ENCODE measurements at regions not wholly inside any gene's neighbourhood (a gene's known extent, or its start where the extent isn't known, plus 50 kb on each side); places are given as distances from the start of the nearest gene placed in this dataset.

DNA sequence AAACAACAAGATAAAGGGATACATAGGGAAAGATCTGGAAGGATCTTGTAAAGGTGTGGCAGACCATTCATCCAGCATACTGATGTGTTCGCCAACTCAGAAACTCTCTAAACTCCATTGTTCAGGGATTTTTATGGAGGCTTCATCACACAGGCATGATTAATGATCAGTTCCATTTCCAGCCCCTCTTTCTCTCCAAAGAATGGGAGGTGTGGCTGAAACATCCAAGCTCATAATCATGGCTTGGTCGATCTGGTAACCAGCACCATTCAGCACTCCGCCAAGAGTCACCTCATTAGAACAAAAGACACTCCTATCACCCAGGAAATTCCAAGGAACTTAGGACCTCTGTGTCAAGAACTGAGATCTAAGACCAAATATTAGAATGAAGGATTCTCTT lies 180.6 kb upstream of the RNPC3 start:
- Histone ChIP-seq H3K4me3 (no peak overlapping the region), H3F3A (ENCODE audit: low read depth) (no peaks in the 10 kb centered on the region), H3K79me2 (ENCODE audit: low read depth) (no peaks in the 10 kb centered on the region), H3K36me3 (no peaks in the 10 kb centered on the region), H2AFZ (replicated peaks) (no peak overlapping the region), H3K4me2 (no peak overlapping the region), H3K9me3 (ENCODE audit: low read depth) (no peaks in the 10 kb centered on the region), H3K9ac (no peak overlapping the region), H4K20me1 (ENCODE audit: low read depth) (no peaks in the 10 kb centered on the region), H3K27me3 (no peaks in the 10 kb centered on the region), H3K4me1 (no peaks in the 10 kb centered on the region), H3K27ac (no peak overlapping the region)
- Mint-ChIP-seq H3K27ac (no peak overlapping the region), H3K4me3 (no peak overlapping the region), H3K4me1 (no peaks in the 10 kb centered on the region), H3K36me3 (no peaks in the 10 kb centered on the region), H3K9me3 (no peaks in the 10 kb centered on the region), H3K27me3 (ENCODE audit: insufficient read depth, low read depth) (no peaks in the 10 kb centered on the region)
- DNase-seq (ENCODE audit: low spot score) = no peak
- TF ChIP-seq EZH2phosphoT487 (IDR thresholded peaks at IDR 0.05) (no peak), EZH2 (IDR thresholded peaks at IDR 0.05) (no peak)
- TF ChIP-seq, protein P1, sequence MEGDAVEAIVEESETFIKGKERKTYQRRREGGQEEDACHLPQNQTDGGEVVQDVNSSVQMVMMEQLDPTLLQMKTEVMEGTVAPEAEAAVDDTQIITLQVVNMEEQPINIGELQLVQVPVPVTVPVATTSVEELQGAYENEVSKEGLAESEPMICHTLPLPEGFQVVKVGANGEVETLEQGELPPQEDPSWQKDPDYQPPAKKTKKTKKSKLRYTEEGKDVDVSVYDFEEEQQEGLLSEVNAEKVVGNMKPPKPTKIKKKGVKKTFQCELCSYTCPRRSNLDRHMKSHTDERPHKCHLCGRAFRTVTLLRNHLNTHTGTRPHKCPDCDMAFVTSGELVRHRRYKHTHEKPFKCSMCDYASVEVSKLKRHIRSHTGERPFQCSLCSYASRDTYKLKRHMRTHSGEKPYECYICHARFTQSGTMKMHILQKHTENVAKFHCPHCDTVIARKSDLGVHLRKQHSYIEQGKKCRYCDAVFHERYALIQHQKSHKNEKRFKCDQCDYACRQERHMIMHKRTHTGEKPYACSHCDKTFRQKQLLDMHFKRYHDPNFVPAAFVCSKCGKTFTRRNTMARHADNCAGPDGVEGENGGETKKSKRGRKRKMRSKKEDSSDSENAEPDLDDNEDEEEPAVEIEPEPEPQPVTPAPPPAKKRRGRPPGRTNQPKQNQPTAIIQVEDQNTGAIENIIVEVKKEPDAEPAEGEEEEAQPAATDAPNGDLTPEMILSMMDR (IDR thresholded peaks at IDR 0.05) = no peak

DNA sequence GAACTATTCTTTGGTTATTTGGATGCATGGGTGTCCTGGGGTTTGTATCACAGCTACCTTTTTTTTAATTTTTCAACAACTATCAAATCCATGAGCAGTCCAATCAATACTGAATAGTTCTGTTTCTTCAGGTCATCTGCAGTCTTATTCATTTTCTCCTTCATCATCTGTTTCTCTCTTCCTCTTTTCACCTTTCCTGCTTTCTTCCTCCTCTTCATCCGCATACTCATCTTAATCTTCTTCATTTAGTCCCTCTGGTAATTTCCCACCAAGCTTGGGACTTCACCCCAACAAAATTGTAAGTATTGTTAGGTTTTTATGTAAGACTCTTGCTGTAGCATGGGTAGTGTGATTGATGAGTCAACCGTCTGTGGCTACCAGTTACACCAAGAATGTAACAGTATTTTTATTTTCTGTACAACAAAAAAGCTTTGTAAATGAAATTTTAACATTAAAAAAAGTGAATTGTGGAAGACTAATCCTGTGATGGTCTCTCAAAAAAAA lies 184.1 kb upstream of the RNPC3 start:
- Mint-ChIP-seq H3K9me3 (no peaks in the 10 kb centered on the region), H3K36me3 (no peaks in the 10 kb centered on the region), H3K4me3 (no peak overlapping the region), H3K27me3 (ENCODE audit: insufficient read depth, low read depth) (no peaks in the 10 kb centered on the region), H3K4me1 (no peaks in the 10 kb centered on the region), H3K27ac (no peak overlapping the region)
- no peaks in the 10 kb centered on the region for H3K4me1 ChIP-seq
- TF ChIP-seq EZH2 (IDR thresholded peaks at IDR 0.05) = no peak
- no peak for TF ChIP-seq EZH2phosphoT487 (IDR thresholded peaks at IDR 0.05)
- TF ChIP-seq, protein P1 (IDR thresholded peaks at IDR 0.05) = no peak
- no peak overlapping the region for H3K4me2 ChIP-seq
- no peaks in the 10 kb centered on the region for H3F3A ChIP-seq (ENCODE audit: low read depth)
- H2AFZ ChIP-seq (replicated peaks) = no peak overlapping the region
- no peak overlapping the region for H3K9ac ChIP-seq
- H3K36me3 ChIP-seq = no peaks in the 10 kb centered on the region
- H3K79me2 ChIP-seq (ENCODE audit: low read depth) = no peaks in the 10 kb centered on the region
- H3K9me3 ChIP-seq (ENCODE audit: low read depth) = no peaks in the 10 kb centered on the region
- no peak for DNase-seq (ENCODE audit: low spot score)
- H3K27ac ChIP-seq = no peak overlapping the region
- no peaks in the 10 kb centered on the region for H4K20me1 ChIP-seq (ENCODE audit: low read depth)
- no peaks in the 10 kb centered on the region for H3K27me3 ChIP-seq
- no peak overlapping the region for H3K4me3 ChIP-seq

DNA sequence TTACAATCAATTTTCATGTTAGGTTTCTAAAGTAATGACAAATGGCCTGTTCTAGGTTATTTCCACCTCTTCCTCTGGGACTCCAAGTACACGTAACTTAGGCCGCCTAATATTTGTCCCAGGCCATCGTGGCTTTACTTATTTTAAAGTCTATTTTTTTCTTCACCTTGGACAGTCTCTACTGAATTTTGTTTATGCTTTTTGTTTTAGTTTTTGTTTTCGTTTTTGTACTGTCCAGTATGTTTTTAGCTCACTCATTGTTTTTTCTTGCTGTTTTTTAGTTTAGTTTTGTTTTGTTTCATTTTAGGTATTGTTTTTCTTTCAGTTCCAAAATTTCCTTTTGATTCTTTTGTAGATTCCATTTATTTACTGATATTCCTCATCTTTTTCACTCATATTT lies 187.7 kb upstream of the RNPC3 start:
- no peak overlapping the region for H3K4me2 ChIP-seq
- H3K36me3 ChIP-seq = no peaks in the 10 kb centered on the region
- no peaks in the 10 kb centered on the region for H3K4me1 ChIP-seq
- H3K9ac ChIP-seq = no peak overlapping the region
- DNase-seq (ENCODE audit: low spot score) = no peak
- no peak overlapping the region for H3K27ac ChIP-seq
- H3F3A ChIP-seq (ENCODE audit: low read depth) = no peaks in the 10 kb centered on the region
- Mint-ChIP-seq H3K36me3 (no peaks in the 10 kb centered on the region), H3K4me1 (no peaks in the 10 kb centered on the region), H3K27ac (no peak overlapping the region), H3K9me3 (no peaks in the 10 kb centered on the region), H3K4me3 (no peak overlapping the region), H3K27me3 (ENCODE audit: insufficient read depth, low read depth) (no peaks in the 10 kb centered on the region)
- TF ChIP-seq EZH2 (IDR thresholded peaks at IDR 0.05) (no peak), EZH2phosphoT487 (IDR thresholded peaks at IDR 0.05) (no peak)
- TF ChIP-seq, protein P1 (IDR thresholded peaks at IDR 0.05) = no peak
- no peaks in the 10 kb centered on the region for H3K79me2 ChIP-seq (ENCODE audit: low read depth)
- H3K9me3 ChIP-seq (ENCODE audit: low read depth) = no peaks in the 10 kb centered on the region
- no peaks in the 10 kb centered on the region for H3K27me3 ChIP-seq
- no peak overlapping the region for H3K4me3 ChIP-seq
- peak overlapping the region; percentile 33 for H2AFZ ChIP-seq (replicated peaks)
- no peaks in the 10 kb centered on the region for H4K20me1 ChIP-seq (ENCODE audit: low read depth)

Data from neural progenitor cell (in vitro differentiated cells).